Stimulated activated CD4-positive, alpha-beta T cell treated with anti-CD3 and anti-CD28 coated beads, Interleukin-15, amount 100 ng/mL, for 24 hours (primary cell): ENCODE measurements at regions not wholly inside any gene's neighbourhood (a gene's known extent, or its start where the extent isn't known, plus 50 kb on each side); places are given as distances from the start of the nearest gene placed in this dataset.
"Not testable (repeated sequence)": the region's sequence is repeated elsewhere in the genome, so short reads cannot be mapped to it uniquely, and the experiment has no call there.

Experiments
- DNase-seq: peaks from one replicate; pipeline ENCODE4 v3.0.0-alpha.2; 2020

GRCh38 chr6:44010411-44011349 lies 116.6 kb downstream of the MRPL14 start:
- DNase-seq = peak; percentile 11

DNA sequence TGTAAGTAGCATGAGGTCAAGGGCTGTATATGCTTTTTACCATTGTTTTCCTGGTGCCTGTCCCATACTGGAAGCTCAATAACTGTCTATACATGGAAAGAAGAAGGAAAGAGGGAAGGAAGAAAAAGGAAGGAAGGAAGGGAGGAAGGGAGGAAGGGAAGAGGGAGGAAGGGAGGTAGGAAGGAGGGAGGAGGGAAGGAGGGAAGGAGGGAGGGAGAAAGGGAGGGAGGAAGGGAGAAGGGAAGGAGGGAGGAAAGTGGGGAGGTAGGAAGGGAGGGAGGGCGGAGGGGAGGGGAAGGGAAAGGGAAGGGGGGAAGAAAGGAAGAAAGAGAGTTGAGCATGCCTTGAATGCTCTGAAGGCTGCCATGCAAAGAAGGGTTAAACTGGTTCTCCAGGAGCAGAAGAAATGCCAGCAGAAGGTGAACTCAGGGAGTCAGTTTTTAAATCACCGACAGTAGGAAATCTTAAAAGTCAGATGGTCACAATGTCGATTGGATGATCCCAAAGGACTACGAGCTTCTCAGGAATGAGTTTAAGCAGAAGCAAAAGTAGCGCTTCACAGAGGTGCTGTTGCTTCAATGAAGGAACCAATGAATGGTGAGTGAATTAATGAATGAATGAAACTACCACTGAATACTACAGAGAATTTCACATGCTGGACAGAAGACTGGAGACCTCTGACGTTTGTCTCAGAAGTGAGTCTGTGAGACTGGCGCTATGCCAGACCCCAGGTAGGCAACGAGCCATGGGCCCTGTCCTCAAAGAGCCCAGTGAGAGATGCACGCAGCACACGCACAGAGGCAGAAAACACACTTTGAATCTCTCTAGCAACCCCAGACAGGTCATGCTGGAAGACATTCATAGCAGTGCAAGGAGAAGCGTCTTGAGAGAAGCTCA lies 117.6 kb downstream of the MRPL14 start:
- no peak for DNase-seq

GRCh38 chr6:44008821-44009370 lies 118.4 kb downstream of the MRPL14 start:
- DNase-seq = no peak

DNA sequence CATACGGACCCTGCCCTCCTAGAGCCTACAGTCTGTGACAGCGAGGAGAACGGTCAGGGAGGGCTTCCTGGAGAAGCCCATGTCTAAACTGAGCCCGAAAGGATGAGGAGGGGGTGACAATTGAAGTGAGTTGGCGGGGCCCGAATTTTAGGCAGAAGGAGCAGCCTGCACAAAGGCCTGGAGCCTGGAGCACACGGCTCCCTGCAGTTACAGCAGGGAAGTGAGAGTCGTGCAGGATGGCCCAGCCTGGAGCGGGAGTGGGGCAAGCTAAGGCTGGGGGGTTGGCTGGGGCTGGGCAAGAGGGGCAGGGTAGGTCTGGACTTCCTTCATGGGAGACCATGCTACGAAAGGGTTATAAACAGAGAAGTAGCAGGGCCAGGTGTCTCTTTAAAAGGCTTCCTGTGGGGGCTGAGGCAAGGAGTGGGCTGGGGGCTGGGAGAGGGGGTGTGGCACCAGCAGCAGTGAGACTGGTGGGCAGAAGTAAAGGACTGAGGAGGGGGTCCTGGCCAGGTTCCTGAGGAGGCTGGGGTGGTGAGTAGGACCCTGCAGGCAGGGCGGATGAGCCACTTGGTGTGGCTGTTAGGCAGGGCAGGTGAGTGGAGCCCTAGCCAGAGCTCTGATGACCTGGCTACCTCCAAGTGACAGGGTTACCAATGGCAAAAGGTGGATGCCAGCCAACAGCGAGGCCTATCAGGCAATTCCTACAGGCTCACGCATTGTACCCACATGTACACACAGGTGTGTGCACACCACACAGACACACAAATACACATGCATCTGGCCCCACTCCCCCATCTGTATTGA lies 119.2 kb downstream of the MRPL14 start:
- no peak for DNase-seq

- no peak for DNase-seq
Measured at GRCh38 chr6:44006872-44007303, 120.4 kb downstream of the MRPL14 start.

DNA sequence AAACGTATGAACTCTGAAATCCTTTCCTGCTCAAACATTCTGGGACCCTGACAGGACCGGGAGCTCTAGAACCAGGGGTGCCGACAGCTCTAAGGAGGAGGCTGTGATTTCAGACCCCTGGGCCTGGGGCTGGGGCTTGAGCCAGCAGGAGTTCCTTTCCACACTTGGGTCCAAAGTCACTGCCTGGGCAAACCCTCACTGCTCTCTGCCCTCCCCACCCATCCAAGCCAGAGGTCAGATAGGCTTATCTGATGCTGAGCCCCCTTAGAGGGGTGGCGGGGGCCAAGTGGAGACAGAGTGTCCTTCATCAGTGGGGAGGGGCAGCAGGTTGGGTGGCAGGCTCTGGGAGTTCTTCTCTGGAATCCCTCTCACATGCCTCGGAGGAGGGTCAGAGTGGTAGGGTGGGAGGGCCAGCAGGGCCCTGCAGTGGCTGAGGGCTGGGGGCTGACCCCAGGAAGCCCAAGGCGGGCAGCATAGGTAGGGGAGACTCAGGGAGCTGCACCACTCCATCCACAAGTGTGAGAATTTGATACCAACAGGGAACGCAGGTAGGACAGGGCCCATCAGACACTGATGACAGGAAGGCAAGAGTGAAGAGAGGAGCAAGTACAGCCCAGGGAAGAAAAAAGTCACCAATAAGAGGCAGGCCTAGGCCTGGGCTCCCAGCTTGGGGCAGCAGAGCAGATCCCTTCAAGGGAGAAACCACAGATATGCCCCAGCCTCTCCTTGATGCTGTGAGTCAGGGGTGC lies 121.0 kb downstream of the MRPL14 start:
- DNase-seq = no peak

DNA sequence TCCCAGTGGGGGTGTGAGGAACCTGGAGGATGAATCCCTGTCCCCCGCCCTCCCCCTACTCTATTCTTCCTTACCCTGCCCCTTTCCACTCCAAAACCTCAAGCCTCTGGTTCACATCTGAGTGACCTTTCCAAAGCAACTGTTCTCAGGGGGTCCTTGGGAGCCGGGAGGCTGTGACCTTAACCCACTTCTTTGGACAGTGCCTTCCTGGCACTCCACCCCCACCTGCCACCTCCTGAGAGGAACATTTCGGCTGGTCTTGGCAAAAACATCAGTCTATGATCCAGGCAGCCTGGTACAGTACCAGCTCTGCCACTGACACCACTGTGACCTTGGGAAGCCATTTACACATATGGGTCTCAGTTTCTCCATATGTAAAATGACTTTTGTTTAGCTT lies 121.7 kb downstream of the MRPL14 start:
- no peak for DNase-seq

DNA sequence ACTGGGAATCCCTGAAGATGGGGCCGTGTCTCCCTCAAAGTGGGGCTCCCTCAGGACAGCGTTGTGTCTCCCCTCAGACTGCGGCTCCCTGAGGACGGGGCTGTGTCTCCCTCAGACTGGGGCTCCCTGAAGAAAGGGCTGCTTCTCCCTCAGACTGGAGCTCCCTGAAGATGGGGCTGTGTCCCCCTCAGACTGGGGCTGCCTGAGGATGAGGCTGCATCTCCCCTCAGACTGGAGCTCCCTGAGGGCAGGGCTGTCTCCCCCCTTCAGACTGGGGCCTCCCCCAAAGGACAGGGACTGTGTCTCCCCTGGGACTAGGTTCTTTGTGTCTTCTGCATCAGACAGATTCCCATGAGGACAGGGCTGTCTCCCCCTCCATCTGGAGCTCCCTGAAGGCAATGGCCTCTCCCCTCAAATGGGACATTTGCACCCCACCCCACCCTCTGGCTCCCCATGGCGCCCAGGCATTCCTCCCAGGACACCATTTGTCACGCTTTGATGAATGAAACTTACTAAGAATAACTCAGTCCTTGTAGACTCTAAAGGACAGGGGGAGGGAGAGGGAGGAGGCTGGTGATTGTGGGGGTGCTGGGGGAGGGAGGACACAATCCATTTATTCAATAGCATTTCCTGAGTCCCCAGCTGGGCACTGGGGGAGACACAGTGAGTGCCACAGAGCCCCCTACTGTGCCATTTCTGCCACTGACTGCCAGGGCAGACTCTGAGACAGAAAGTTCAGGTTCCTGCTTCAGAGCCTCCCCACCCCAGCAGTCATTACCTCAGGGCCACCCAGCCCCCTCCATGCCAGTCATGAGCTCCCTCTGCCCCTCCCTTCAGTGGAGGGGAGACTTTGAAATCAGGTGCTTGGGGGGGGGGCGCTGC lies 122.4 kb downstream of the MRPL14 start:
- peak; percentile 15 for DNase-seq

- no peak for DNase-seq
Measured at GRCh38 chr6:44004136-44004535, 123.1 kb downstream of the MRPL14 start.

DNA sequence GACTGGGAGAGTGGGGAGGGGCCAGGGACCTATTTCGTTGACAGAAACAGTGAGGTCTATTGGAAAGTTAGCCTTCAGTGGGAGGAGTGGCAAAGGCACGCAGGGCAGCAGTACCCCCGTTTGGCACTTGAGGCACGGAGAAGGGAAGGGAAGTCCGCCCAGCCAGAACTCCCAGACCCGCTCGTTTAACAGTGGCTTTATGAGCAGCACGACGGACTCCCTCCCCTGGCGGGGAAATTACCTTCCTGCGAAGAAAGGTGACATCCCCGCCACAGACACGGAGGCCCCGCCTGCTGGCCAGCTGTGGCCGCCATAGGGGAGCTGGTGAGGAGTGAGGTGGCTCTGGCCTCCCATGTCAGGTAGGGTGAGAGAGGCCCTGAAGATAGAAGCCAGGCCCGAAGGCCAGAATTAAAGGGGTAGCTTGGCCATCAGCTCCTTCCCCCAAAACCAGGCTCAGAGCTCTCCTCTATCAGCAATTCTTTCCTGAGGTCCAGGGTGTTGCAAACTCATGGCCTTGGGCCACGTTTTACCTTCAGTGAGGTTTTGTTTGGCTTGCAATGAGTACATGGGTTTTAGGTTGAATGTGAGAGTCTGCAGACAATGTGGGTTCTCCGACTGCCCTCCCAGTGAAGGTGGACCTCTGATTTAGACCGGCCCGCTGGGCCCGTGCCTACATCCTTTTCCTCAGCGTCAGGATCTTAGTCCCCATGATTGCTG lies 123.7 kb downstream of the MRPL14 start:
- DNase-seq = peak; percentile 30

- peak; percentile 82 for DNase-seq
Measured at GRCh38 chr6:44002593-44003344, 124.5 kb downstream of the MRPL14 start.

- peak; percentile 9 for DNase-seq
Measured at GRCh38 chr6:44002067-44002592, 125.1 kb downstream of the MRPL14 start.

DNA sequence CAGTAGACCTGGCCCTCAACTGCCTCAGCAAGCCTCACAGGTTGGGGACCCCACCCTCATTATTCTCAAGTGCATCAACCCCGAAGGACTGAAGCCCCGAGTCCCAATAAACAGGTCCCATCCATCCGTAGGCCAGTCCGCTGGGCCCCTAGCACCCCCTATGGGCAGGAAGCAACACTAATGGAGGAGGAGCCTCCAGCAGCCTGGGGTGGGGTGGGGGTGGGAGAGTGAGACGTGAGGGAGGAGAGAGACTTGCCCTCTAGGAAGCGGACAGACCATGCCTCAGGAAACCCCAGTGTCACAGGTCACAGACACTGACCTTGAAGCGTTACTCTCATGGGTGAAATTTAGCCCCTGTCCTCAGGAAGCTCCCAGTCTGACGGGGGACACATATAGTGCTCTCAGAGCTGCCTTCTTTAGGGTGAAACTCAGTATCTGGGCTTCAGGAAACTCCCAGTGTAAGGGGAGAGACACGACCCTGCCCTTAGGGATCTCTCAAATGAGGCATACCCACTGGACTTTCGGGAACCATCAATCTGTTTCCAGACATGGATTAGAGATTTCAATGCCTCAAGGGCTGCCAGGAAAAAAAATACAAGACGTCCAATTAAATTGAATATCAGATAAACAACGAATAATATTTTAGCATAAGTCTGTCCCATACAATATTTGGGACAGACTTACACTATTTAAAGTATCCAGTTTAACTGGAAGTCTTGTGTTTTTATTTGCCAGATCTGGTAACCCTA lies 125.8 kb downstream of the MRPL14 start:
- DNase-seq = peak; percentile 41

- peak; percentile 50 for DNase-seq
Measured at GRCh38 chr6:44000164-44000842, 126.9 kb downstream of the MRPL14 start.

DNA sequence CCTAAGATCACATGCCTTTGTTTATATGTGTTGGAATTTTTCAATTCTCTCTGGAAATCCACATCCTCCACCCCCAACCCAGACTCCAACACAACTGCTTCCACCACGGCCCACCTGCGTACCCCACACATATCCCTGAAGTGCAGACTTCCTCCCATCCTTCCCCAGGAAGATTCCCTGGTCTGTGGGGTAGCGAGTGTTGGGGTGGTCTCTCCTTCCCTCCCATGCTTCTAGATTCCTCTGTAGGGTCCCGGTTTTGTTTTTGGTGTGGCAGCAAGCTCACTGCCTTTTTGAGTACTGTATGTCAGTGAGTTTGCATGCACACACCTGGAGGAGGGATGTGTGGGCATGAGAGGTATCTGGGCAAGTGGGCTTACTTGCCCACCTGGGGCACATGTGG lies 127.6 kb downstream of the MRPL14 start:
- no peak for DNase-seq

DNA sequence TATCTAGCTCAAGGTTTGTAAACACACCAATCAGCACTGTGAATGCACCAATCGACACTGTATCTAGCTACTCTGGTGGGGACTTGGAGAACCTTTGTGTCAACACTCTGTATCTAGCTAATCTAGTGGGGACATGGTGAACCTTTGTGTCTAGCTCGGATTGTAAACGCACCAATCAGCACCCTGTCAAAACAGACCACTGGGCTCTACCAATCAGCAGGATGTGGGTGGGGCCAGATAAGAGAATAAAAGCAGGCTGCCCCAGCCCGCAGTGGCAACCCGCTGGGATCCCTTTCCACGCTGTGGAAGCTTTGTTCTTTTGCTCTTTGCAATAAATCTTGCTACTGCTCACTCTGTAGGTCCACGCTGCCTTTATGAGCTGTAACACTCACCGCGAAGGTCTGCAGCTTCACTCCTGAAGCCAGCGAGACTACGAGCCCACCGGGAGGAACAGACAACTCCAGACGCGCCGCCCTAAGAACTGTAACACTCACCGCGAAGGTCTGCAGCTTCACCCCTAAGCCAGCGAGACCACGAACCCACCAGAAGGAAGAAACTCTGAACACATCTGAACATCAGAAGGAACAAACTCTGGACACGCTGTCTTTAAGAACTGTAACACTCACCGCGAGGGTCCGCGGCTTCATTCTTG lies 128.5 kb downstream of the MRPL14 start:
- not testable (repeated sequence) for DNase-seq
